ENCODE measurements at regions not wholly inside any gene's neighbourhood (a gene's known extent, or its start where the extent isn't known, plus 50 kb on each side); places are given as distances from the start of the nearest gene placed in this dataset.

DNA sequence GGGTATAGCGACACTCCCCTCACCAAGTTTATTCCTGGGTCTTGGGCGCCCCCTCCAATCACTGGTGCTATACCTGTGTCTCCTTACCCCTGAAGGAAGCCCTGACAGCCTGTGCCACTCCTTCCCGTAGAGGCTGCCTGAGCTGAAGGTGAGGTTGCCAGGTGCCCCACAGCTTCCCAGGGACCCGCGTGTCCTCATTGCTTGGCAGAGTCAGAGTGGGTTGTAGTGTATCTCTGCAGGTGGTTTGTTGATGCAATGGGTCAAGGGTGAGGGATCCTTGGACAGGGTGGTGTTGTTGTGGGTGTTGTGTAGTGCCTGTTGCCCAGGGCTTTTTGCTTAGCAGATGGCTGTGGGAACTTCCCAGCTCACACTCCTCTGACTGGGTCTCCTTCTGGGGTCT, 438.7 kb upstream of the FSIP2 start:
- TF ChIP-seq TCF12 (IDR thresholded peaks at IDR 0.05) (no peak), FOXJ3 (CRISPR knock-in tag; IDR thresholded peaks at IDR 0.05) (no peak), MXI1 (IDR thresholded peaks at IDR 0.05; ENCODE audit: low read depth, low read length) (no peak), EP300 (IDR thresholded peaks at IDR 0.05; ENCODE audit: borderline replicate concordance in 1 of 2, low read depth in 1 of 2, low read length in 1 of 2) (no peak), JUND (IDR thresholded peaks at IDR 0.05) (no peak), EZH2phosphoT487 (IDR thresholded peaks at IDR 0.05; ENCODE audit: borderline replicate concordance, low read depth) (no peak), MEF2A (IDR thresholded peaks at IDR 0.05; ENCODE audit: borderline replicate concordance, low read depth) (no peak)
- TF ChIP-seq, protein P1, sequence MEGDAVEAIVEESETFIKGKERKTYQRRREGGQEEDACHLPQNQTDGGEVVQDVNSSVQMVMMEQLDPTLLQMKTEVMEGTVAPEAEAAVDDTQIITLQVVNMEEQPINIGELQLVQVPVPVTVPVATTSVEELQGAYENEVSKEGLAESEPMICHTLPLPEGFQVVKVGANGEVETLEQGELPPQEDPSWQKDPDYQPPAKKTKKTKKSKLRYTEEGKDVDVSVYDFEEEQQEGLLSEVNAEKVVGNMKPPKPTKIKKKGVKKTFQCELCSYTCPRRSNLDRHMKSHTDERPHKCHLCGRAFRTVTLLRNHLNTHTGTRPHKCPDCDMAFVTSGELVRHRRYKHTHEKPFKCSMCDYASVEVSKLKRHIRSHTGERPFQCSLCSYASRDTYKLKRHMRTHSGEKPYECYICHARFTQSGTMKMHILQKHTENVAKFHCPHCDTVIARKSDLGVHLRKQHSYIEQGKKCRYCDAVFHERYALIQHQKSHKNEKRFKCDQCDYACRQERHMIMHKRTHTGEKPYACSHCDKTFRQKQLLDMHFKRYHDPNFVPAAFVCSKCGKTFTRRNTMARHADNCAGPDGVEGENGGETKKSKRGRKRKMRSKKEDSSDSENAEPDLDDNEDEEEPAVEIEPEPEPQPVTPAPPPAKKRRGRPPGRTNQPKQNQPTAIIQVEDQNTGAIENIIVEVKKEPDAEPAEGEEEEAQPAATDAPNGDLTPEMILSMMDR (IDR thresholded peaks at IDR 0.05) = no peak
- TF ChIP-seq, protein P2, sequence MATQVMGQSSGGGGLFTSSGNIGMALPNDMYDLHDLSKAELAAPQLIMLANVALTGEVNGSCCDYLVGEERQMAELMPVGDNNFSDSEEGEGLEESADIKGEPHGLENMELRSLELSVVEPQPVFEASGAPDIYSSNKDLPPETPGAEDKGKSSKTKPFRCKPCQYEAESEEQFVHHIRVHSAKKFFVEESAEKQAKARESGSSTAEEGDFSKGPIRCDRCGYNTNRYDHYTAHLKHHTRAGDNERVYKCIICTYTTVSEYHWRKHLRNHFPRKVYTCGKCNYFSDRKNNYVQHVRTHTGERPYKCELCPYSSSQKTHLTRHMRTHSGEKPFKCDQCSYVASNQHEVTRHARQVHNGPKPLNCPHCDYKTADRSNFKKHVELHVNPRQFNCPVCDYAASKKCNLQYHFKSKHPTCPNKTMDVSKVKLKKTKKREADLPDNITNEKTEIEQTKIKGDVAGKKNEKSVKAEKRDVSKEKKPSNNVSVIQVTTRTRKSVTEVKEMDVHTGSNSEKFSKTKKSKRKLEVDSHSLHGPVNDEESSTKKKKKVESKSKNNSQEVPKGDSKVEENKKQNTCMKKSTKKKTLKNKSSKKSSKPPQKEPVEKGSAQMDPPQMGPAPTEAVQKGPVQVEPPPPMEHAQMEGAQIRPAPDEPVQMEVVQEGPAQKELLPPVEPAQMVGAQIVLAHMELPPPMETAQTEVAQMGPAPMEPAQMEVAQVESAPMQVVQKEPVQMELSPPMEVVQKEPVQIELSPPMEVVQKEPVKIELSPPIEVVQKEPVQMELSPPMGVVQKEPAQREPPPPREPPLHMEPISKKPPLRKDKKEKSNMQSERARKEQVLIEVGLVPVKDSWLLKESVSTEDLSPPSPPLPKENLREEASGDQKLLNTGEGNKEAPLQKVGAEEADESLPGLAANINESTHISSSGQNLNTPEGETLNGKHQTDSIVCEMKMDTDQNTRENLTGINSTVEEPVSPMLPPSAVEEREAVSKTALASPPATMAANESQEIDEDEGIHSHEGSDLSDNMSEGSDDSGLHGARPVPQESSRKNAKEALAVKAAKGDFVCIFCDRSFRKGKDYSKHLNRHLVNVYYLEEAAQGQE (IDR thresholded peaks at IDR 0.05; ENCODE audit: low read depth, low read length) = no peak
